NCI-H748 (cell line): ENCODE measurements at regions not wholly inside any gene's neighbourhood (a gene's known extent, or its start where the extent isn't known, plus 50 kb on each side); places are given as distances from the start of the nearest gene placed in this dataset.

Experiments used
- DNase-seq: peaks from one replicate; lab custom pipeline; 2025; ENCODE audit not compliant: unreplicated experiment; lab: John Stamatoyannopoulos, UW

- no peak for DNase-seq
These were observed 221.3 kb downstream of the CBLN4 start for GRCh38 chr20:55784036-55784435.

DNA sequence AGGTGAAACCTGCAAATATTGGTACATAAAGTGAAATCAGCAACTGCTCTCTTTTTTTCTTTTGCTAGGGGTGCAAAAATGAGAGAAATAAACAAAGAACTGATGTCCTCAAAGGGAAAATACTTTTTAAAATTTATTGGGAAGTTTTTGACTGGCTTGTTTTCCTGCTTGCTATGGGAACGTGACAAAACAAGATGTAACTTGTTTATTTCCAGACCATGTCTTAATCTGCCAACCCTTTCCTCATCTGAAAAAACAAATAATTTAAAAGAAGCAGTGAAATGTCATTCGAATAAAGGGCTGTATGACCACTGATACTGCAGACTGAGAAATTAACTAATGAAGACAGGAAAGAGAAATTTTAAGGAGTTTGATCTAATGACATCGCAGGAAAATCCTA lies 221.9 kb downstream of the CBLN4 start:
- DNase-seq, result no peak

DNA sequence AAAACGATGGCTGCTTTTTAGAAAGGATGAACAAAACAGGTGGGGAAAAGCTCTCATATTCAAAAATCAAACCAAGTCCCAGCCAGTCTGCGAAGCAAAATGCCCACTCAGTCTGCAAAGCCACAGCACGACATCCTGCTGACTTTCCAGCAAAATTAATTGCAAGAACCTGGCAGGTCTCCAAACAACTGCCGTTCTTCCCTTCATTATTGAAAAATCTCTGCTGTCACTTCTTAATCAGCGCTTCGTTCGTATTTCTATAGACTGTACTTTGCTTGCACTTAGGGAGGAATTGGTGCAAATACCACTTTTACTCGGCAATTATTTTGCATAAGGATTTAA lies 222.4 kb downstream of the CBLN4 start:
- DNase-seq, result peak; percentile 68

- DNase-seq, result no peak
These were observed 223.0 kb downstream of the CBLN4 start for GRCh38 chr20:55782224-55782911.

GRCh38 chr20:55778796-55779195 lies 226.5 kb downstream of the CBLN4 start:
- no peak for DNase-seq

GRCh38 chr20:55777641-55778040 lies 227.7 kb downstream of the CBLN4 start:
- DNase-seq, result no peak

- DNase-seq, result no peak
These were observed 229.1 kb downstream of the CBLN4 start for GRCh38 chr20:55776176-55776575.

- no peak for DNase-seq
These were observed 230.7 kb downstream of the CBLN4 start for GRCh38 chr20:55774628-55775027.

GRCh38 chr20:55761797-55762196 lies 243.5 kb downstream of the CBLN4 start:
- DNase-seq, result no peak

DNA sequence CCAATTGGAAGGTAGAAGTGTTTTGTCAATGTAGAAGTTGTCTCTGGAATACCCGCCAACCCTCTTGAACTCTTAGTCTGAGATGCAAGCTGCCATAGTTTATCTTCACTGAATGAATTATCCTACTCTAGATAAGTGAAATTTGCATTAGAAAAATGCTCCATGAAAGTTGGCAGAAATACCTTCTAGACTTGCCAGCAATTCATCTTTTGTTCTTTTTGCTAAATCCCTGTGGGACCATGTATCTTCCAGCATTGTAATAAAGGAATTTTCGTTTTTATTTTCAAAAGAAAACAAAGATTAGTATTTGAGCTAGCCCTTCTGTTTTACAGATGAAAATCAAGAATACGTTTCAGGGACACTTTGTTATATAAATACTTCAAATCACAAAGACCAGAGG lies 244.2 kb downstream of the CBLN4 start:
- no peak for DNase-seq

- no peak for DNase-seq
These were observed 244.7 kb downstream of the CBLN4 start for GRCh38 chr20:55760586-55760985.

- no peak for DNase-seq
These were observed 249.5 kb downstream of the CBLN4 start for GRCh38 chr20:55755861-55756260.

- no peak for DNase-seq
These were observed 249.9 kb downstream of the CBLN4 start for GRCh38 chr20:55755411-55755810.

DNA sequence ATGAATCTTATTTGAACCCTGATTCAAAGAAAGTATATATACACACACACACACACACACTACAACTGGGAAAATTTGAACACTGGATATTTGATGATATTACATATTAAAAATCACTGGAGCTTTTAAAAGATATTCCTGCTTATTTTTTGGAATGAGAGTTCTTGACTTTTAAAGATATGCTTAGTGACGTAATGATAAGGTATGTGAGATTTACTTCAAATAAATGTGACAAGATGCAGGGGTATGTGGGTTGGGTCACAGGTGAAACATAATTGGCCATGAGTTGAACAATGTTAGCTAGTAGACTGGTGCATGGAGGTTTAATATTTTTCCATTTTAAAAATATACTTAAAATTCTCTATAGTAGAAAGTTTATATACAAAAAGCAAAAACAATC lies 258.6 kb downstream of the CBLN4 start:
- DNase-seq, result no peak

- DNase-seq, result no peak
These were observed 259.5 kb downstream of the CBLN4 start for GRCh38 chr20:55745840-55746239.

- DNase-seq, result no peak
These were observed 260.4 kb downstream of the CBLN4 start for GRCh38 chr20:55744896-55745295.

DNA sequence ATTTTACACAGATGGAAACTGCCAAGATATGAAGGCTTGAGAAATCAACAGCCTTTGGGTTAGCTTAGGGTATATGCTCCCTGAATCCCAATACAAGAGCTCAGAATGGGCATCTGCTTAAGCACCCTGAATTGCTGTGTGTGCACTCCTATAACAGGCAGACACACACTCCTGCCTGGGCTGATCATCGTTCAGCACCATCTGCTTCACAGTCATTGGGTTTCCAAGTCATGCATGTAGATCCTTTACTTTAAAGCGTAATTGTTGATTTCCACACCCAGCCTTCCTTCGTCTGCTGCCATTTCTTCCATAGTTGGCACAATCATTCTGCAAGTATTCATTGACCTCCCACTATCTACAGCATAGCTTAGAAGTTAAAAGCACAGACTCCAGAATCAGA lies 263.5 kb downstream of the CBLN4 start:
- no peak for DNase-seq

- DNase-seq, result no peak
These were observed 265.2 kb downstream of the CBLN4 start for GRCh38 chr20:55740076-55740475.

DNA sequence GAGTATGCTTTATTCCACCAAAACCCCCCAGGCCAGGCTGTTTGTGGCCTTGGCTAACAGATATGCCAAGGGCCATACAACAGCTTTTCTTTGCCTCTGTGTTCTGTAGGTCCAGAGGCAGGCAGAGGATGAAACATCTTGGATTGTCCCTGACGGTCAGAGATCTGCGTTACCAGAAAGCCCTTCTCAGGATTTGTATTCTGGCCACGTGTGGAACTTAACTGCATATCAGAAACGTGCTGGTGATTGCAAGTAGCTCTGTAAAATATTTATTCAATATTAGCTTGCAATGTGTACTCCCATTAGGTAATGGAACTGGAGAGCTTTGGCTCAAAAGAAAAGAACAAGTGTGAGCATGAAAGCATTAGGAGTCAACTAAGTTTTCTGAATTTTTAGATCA lies 275.0 kb downstream of the CBLN4 start:
- DNase-seq, result no peak

- DNase-seq, result no peak
These were observed 290.6 kb downstream of the CBLN4 start for GRCh38 chr20:55714736-55715135.

DNA sequence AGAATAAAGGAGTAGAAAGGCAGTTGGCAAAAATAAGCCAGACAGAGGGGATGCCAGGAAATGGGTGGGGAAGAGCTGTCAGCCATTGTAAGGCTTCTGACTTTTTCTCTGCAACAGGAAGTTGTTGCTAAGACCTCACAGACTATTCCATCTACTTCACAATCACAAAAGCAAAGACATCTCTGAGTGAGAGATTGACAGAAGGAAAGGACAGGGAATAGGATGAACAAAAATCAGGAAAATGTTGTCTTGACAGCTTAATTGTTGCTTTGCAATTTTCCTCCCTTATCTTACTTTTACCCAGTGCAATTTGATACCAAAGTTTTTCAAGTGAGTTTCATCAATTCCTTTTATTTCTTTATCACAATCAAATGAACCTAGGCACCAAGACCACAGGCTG lies 291.2 kb downstream of the CBLN4 start:
- no peak for DNase-seq

DNA sequence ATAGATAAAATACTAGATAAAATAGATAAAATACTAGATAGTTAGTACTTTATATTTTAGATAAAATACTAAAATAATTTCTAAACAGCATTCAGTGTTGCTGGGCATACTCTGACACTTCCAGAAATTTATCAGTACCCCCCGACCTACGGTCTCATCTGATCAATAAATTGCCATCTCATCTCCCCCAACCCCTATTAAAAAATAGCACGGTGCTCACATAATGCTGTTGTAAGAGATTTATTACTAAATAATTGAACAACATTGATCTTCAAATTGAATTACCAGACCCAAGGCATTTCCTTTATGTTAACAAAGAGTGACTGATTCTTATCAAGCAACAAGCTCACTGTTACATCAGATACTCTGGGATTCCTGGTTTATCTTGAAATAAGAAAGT lies 300.9 kb downstream of the CBLN4 start:
- no peak for DNase-seq

- no peak for DNase-seq
These were observed 303.9 kb downstream of the CBLN4 start for GRCh38 chr20:55701467-55701866.

GRCh38 chr20:55696520-55696919 lies 308.8 kb downstream of the CBLN4 start:
- DNase-seq, result no peak
